Right kidney (tissue), 1 donor: ENCODE measurements at regions not wholly inside any gene's neighbourhood (a gene's known extent, or its start where the extent isn't known, plus 50 kb on each side); places are given as distances from the start of the nearest gene placed in this dataset.
"Not testable (repeated sequence)": the region's sequence is repeated elsewhere in the genome, so short reads cannot be mapped to it uniquely, and the experiment has no call there.

ENCODE experiments used
- DNase-seq: peaks from one replicate; pipeline ENCODE4 v3.0.0-alpha.2; 2016

DNA sequence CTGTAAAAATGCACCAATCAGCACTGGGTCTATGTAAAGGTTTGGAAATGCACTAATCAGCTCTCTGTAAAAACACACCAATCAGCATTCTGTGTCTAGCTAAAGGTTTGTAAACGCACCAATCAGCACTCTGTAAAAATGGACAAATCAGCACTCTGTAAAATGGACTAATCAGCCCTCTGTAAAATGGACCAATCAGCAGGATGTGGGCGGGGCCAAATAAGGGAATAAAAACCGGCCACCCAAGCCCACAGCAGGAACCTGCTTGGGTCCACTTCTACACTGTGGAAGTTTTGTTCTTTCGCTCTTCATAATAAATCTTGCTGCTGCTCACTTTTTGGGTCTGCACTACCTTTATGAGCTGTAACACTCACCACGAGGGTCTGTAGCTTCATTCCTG, 101.0 kb downstream of the SMC2 start:
- DNase-seq: not testable (repeated sequence)

DNA sequence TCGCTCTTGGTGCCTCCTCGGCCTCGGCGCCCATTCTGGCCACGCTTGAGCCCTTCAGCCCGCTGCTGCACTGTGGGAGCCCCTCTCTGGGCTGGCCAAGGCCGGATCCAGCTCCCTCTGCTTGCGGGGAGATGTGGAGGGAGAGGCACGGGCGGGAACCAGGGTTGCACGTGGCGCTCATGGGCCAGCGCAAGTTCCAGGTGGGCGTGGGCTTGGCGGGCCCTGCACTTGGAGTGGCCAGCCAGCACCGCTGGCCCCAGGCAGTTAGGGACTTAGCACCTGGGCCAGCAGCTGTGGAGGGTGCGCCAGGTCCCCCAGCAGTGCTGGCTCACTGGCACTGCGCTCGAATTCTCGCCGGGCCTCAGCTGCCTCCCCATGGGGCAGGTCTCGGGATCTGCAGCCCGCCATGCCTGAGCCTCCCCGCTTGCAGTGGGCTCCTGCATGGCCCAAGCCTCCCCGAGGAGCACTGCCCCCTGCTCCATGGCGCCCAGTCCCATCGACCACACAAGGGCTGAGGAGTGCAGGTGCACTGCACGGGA, 106.4 kb downstream of the SMC2 start:
- DNase-seq: no peak

DNA sequence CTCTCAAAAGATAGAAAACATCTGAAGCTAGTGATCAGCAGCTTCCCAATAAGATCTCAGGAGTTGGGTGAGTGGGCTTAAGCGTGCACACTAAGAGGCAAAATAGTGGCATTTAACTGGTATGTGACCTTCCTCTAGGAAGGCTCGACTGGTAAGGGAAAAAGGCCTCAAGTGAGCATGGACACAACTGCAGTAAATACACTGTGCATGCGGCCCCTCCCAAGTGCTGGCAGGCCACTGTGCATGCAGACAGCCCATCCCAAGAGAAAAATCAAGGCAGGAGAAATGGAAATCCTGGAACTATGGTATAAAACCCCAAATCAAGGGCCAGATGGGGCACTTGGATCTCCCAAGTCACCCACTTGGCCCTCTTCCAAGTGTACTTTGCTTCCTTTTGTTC, 112.7 kb downstream of the SMC2 start:
- DNase-seq: no peak

DNA sequence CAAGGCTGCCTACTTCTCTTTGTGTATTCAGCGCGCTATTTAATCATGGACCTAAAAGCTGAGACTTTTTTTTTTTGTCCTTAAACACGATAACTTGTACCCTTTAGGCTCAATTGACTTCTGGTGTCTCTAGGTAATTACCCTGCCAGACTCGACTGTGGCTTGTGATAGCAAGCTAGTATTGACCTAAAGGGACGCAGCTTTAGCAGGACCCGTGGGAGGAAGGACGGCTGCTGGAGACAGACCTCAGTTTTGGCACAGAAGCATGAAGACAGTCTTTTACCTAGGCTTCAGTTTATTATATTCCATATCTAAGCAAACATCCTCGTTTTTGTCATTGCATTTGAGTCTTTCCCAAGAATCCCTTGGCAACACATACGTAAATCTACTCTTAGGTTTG, 115.3 kb downstream of the SMC2 start:
- no peak for DNase-seq

DNA sequence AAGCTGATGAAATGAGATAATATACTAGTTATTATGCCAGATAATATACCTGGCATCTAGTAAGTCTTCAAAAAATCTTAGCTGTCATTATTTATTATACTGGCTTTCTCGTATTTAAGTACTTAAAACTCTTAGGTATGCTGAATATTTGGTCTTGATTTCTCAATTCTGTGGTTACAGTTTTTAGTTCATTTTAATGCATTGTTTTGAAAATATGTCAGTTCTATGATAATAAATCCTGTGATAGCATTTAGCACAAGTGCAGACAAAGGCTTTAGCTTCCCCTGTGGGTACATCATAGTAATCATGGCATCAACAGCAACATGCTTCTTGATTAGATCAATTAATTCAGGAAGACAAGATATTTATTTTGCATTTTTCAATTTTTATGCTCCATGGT, 133.0 kb downstream of the SMC2 start:
- no peak for DNase-seq

DNA sequence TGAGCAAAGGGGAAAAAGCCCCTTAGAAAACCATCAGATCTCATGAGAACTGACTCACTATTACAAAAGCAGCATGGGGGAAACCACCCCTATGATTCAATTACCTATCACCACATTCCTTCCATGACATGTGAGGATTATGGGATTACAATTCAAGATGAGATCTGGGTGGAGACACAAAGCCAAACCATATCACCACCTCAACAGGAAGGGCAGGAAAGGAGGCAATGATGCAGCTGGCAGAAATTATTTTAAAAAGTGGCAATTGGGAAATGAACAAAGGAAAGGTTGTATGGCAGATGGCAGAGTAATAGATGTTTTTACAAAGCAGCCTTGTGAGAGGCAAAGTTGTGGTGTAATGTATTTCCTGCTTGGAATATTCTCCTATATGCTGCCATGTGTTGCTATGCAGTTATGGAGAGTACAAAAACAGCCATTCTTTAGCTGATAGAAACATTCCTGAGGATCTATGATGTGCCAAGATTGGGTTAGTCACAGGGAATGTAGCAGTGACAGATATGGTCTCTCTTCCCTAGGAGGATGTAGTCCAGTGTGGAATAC, 138.8 kb downstream of the SMC2 start:
- DNase-seq: no peak

DNA sequence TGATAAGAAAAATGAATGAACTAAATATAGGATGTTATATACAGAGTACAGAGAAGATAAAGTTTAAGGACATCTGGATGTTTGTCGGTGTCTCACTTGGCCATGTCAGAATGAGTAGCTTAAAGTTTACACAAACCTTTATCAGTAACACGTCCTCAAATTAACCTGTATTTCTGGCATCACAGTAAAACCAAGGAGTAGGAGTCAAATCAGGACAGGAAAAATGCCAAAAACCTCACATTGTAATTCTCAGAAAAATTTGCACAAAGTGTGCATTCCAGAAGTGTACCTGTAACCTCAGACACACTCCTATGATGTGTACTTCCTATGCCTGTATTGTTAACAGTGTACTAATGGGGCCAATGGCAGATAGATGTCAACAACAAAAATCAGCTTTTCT, 139.3 kb downstream of the SMC2 start:
- DNase-seq: no peak

DNA sequence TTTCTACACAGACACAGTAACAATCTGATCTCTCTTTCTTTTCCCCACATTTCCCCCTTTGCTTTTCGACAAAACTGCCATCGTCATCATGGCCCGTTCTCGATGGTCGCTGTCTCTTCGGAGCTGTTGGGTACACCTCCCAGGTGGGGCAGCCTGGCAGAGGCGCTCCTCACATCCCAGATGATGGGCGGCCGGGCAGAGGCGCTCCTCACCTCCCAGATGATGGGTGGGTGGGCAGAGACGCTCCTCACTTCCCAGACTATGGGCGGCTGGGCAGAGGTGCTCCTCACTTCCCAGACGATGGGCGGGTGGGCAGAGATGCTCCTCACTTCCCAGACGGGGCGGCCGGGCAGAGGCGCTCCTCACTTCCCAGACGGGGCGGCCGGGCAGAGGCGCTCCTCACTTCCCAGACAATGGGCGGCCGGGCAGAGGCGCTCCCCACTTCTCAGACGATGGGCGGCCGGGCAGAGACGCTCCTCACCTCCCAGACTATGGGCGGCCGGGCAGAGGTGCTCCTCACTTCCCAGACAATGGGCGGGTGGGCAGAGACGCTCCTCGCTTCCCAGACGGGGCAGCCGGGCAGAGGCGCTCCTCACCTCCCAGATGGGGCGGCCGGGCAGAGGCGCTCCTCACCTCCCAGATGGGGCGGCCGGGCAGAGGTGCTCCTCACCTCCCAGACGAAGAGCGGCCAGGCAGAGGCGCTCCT, 140.7 kb downstream of the SMC2 start:
- not testable (repeated sequence) for DNase-seq

DNA sequence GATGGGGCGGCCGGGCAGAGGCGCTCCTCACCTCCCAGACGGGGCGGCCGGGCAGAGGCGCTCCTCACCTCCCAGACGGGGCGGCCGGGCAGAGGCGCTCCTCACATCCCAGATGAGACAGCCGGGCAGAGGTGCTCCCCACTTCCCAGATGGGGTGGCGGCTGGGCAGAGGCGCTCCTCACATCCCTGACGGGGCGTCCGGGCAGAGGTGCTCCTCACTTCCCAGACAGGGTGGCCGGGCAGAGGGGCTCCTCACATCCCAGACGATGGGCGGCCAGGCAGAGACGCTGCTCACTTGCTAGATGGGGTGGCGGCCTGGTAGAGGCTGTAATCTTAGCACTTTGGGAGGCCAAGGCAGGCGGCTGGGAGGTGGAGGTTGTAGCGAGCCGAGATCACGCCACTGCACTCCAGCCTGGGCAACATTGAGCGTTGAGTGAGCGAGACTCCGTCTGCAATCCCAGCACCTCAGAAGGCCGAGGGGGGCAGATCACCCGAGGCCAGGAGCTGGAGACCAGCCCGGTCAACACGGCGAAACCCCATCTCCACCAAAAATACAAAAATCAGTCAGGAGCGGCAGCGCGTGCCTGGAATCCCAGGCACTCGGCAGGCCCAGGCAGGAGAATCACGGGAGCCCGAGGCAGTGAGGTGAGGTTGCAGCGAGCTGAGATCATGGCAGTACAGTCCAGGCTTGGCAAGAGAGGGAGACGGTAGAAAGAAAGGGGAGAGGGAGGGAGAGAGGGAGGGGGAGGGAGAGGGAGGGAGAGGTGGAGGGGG, 141.4 kb downstream of the SMC2 start:
- DNase-seq: not testable (repeated sequence)

DNA sequence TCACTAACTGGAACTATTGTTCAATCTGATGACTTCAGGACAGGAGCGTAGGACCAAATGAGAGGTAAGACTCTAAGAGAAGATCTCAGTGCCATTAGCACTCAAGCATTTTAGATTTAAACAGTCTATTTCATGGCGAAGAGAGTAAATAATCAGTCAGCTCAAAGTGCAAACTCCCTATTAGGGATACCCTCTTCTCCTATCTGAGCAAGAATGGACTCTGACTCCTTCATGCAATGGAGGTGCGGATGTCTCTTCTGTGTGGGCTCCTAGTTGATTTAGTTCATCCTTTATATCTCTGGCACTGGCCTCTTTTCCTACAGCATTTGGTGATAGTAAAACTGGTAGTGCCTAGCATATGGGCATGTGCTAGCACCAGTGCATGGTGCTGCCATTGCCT, 144.6 kb downstream of the SMC2 start:
- no peak for DNase-seq

DNA sequence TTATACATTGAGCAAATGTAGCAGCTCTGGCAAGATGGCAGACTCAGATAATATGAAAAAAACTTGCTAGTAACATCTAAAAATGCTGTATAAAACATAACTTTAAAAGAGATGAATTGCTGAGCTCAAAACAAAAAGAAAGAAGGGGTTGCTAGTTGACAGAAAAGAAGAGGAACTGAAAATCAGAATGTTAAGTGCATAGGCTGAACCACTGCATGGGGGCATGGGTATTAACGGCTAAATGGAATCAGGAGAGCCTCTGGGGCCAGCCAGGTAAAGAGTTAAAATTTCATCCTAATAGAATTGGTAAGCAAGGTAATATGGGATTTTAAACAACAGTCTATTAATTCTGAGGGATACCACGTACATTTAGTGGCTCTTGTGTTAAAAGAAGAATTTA, 146.8 kb downstream of the SMC2 start:
- DNase-seq: no peak

DNA sequence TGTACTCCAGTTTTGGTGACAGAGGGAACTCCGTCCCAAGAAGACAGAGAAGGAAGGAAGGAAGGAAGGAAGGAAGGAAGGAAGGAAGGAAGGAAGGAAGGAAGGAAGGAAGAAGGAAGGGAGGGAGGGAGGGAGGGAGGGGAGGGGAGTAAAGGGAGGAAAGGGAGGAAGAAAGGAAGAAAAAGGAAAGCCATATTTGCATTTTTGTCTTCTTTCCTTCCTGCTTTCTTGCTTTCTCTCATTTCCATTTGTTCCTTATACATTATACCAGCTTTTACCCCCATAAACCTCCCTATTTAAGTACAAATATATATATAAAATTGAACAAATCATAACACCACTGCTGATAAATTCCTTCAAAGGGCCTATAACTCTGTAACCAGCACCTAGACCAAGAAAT, 151.8 kb downstream of the SMC2 start:
- no peak for DNase-seq

DNA sequence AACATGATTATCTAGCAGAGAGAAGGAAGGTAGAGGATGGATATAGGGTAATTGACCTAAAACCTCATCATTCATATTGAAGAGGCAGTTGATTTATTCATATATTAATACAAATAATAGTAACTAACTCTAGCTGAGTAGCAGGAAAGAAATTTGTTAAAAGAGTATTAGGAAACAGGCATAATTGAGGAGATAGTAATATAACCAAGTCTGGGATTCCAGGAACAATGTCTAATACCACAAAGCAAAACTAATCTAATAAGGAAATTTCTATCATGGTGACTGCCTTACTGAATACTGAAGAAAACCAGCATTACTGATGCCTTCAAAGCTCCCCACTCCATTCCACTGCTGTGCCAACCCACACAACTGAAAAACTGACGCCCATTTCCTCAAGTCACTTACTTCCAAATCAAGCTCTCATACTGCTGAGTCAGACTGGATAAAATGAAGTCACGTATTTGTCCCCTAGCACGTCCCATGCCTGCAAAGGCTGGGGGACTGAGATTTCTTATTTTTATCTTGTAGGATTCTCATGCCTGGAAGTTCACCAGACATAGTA, 153.9 kb downstream of the SMC2 start:
- no peak for DNase-seq

DNA sequence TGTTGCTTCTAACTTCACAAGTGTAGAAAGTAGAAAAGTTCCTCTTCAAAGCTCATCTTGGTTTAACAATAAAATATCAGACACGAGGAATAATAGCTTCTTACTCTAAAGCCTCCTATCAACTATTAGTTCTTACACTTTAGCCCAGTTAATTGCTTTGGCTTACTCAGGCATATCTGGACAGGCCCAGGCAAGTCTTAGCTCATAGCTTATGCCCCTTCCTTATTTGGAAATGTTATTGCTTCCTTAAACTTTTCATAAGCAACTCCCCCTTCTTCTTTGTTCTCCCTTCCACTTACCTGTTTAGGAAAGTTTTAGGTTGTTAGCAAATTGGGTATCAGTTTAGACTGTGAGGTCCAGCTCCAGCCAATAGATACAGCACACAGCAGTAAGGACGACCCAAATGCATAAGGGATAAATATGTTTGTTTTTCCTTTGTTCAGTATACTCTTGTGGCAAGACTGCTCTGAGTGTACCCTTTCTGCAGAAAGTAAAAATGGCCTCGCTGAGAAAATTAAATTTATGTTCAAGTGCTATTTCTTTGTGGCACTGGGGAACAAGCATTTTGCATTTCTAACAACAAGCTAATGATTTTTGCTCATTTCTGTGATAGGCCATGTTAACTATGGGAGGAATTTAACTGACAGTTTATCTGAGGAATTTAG, 162.1 kb downstream of the SMC2 start:
- DNase-seq: no peak

DNA sequence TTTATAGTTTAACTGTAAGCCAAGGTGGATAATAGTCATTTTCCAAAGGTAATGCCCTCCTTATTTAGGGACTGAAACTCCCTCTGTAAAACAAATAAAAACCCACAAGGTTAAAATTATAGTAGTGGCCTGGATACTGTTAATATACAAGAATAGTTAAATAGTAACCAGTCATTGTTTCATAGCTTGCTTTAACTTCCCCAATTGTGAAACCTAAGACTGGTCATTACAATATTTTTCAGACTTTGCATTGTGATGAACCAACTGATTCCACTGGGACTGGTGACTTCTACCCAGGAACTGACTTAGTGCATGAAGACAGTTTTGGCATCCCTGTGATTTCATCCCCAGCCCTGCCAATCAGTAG, 162.6 kb downstream of the SMC2 start:
- no peak for DNase-seq

DNA sequence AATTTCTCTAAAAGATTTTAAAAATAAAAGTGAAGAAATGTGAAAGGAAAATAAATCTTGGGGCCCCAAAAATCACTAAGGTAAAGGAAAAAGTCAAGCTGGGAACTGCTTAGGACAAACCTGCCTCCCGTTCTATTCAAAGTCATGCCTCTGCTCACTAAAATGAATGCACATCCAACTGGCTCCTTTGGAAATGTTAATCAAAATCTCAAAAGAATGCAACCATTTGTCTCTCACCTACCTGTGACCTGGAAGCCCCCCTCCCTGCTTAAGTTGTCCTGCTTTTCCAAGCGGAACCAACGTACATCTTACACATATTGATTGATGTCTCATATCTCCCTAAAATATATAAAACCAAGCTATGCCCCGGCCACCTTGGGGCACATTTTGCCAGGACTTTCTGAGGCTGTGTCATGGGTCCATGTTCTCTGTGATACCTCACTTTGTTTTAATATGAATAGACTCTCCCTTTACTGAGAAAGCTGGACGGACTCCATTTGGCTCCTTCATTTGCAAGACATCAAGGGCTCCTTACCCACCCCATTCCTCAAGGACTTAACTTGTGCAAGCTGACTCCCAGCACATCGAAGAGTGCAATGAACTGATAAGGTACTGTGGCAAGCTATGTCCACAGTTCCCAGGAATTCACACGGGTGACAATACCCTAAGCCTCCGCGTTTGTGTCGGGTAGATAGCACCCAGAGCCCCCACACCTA, 164.3 kb downstream of the SMC2 start:
- no peak for DNase-seq

DNA sequence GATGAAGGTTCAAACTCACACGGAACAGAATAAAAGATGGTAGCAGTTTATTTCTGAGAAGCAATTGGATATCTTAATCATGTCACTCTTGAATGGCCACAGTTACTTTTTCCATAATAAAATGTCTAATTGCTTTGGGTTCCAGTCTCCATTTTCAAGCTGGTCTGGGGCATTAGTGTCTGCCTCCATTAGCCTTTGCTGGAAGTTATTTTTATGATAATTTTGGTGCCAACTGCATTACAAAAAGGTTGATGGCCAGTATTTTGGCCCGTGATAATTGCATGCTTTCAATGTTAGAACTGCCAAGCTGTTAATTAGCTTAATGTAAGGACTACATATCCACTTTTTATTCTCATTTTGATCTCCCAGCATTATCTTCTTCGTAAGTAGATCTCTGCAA, 165.9 kb downstream of the SMC2 start:
- no peak for DNase-seq

DNA sequence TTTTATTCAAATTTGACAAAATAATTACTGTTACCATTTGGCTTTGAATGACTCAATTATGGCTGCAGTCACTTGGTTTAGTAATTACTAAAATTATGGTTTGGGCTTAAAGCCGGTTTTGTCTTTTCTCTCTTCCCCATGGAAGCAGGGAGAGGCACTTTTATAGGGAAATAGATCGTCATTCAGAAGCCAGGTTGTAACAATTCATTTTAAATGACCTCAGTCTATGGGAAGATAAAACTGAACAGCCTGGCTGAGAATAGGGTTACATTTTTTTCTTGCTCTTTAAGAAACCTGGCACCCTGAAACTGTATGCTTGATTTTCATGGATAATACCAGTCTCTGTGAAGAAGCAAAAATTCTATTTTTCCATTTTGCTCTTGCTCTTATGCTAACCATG, 169.8 kb downstream of the SMC2 start:
- no peak for DNase-seq

DNA sequence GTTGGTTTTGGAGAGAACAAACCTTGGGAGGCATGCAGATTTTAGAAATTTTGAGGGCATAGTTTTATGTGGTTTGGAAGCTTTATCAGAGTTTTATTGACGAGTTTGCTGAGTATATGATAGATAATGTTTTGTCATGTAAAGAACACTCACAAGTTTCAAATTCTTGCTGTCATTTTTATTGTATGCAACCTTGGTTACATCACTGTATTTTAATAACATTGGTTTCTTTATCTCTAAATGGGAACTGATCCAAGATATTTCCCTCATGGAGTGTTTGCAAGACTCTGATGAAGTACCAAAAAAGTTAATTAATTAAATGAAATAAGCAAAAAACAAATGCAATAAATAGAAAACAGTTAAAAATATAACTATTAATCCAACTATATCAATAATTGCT, 170.3 kb downstream of the SMC2 start:
- DNase-seq: no peak

DNA sequence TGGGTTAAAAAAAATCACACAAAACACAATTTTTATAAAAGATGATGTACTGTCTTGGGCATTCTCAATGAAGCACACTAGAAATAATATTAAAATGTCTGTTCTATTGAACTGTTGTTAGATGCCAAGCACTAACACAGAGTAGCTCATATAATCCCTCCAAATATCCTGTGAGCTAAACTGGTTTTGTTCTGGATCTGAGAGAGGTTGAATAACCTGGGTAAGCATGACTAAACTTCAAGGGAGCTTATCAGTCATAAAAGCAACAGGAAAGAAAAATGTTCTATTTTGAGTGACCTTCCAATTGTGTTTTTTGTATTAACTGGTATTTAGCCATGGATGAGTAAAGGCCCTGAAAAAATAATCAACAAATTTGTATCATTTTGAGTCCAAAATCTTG, 175.3 kb downstream of the SMC2 start:
- DNase-seq: no peak

DNA sequence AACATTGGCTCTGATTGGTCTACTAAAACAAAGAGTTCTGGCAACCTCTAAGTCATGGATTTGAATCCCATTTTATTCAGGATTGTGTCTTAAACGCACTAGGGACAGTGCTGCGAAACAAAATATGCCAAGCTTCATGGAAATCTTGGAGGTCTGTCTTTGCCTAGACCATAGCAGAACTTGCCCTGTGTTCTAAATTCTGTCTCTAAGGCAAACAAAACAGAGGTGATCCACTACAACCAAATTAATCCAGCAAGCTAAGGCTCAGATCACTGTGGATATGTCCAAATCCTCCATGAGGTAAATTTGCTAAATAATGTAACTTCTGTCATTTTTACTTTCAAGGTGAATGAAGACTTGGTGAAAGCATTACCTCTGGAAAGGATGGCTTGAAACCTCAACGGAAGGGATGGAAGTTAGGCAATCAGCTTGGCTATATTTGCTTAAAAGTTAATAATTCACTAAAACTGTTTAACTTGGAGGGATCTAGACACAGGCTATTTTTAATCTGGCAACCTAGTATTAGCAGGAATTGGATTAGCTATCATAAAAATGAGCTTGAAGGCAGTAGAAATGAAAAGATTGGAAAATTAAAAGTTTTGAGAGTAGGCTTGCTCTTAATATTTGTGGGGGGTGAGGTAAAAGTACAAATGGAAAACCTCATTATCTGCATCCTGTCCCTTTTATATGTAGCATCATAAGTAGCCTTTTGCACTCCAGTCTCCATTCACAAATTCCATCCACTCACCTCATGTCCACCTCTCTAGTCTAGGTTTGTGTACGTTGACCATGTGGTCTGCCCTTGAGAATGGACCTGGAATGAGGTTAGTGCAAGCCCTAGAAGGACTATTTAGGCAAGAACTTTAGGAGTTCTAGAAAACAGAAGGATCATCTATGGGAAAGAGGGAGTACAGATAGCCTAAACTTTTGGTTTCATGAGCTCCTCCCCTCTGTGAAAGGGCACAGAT, 176.2 kb downstream of the SMC2 start:
- no peak for DNase-seq
